ENCODE measurements at regions not wholly inside any gene's neighbourhood (a gene's known extent, or its start where the extent isn't known, plus 50 kb on each side); places are given as distances from the start of the nearest gene placed in this dataset.

- Histone ChIP-seq H3K4me1 (no peaks in the 10 kb centered on the region), H3K36me3 (no peaks in the 10 kb centered on the region), H3K4me3 (no peak overlapping the region), H3K27me3 (peaks cover 0 to 49% of the 10 kb centered on the region in 2 donors), H3K27ac (no peak overlapping the region), H3K9me3 (peaks cover 0 to 10% (median 3%) of the 10 kb centered on the region in 3 donors)
- DNase-seq, result no peak
- no peak for TF ChIP-seq CTCF (IDR thresholded peaks at IDR 0.05)
- intact Hi-C loops (cut with DNase I; ENCODE audit: low total_unique reads), result no loop called here
Measured at GRCh38 chr17:79342376-79342775, 267.8 kb downstream of the ENGASE start.

DNA sequence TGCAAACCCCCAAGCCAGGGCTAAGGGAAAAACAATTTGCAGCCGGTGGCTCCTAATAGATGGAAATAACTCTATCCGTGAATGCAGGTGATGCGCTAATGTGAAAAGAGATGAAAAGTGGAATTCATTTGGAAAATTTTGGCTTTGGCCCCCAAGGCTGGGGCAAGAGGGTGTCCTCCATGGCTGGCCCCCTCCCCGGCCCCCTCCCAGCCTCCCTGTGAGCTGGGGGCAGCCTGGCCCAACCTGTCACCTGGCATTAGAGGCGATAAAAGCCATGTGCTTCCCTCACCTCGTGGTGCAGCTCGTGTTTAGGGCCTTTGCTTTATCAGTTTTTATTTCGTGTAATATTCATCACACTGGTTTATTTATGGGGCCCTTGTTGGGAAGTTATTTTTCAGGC is 267.2 kb downstream of the ENGASE start:
- Histone ChIP-seq H3K9me3 (peaks cover 0 to 10% (median 3%) of the 10 kb centered on the region in 3 donors), H3K27ac (no peak overlapping the region), H3K4me3 (no peak overlapping the region), H3K27me3 (peaks cover 0 to 52% of the 10 kb centered on the region in 2 donors), H3K36me3 (no peaks in the 10 kb centered on the region), H3K4me1 (no peaks in the 10 kb centered on the region)
- DNase-seq, result no peak
- no peak for TF ChIP-seq CTCF (IDR thresholded peaks at IDR 0.05)
- intact Hi-C loops (cut with DNase I; ENCODE audit: low total_unique reads), result no loop called here

- TF ChIP-seq CTCF (IDR thresholded peaks at IDR 0.05), result no peak
- Histone ChIP-seq H3K36me3 (no peaks in the 10 kb centered on the region), H3K4me1 (no peaks in the 10 kb centered on the region), H3K9me3 (peaks cover 0 to 10% (median 3%) of the 10 kb centered on the region in 3 donors), H3K27me3 (peaks cover 0 to 52% of the 10 kb centered on the region in 2 donors), H3K27ac (no peak overlapping the region), H3K4me3 (no peak overlapping the region)
- intact Hi-C loops (cut with DNase I; ENCODE audit: low total_unique reads), result no loop called here
- DNase-seq, result no peak
Measured at GRCh38 chr17:79341222-79341780, 266.7 kb downstream of the ENGASE start.

DNA sequence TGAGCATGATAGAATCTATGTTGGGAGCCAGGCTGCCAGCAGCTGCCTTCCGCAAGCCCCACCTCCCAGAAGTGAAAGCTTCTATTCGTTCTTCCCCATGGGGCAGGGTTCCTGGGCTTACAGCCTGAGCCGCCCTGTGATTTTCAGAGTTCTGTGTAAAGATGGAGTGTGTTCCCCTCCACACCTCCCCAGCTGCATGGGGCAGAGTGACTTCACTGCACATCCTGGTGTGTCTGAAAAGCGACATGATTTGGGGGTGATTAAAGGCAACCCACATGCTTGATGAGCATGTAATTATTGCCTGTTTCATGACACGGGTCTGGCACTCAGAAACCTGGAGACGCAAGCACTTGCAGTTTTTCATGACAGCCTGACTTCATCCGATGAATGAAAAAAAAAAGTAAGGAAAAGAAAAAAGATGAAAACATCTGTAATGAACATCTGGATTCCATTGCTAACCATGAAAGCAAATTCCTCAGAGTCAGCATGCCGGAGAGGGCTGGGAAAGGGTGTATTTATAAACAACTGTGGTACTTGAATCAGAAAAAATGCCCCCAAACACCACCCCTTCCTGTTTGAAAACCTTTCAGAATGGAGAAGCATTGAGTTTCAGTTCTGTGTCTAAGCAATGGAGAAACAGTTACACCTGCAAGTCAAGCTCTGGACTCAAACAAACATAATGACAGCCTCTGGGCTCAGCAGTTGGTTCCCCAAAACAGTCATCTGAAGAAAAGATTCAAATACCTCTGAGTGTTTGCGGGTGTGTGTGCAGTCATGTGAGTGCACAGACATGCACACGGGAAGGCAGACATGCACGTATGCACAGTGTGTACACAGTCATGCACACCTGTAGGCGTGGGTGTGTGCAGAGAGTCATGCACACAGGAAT is 266.0 kb downstream of the ENGASE start:
- Histone ChIP-seq H3K27ac (no peak overlapping the region), H3K36me3 (no peaks in the 10 kb centered on the region), H3K9me3 (peaks cover 0 to 10% (median 3%) of the 10 kb centered on the region in 3 donors), H3K4me1 (no peaks in the 10 kb centered on the region), H3K4me3 (no peak overlapping the region), H3K27me3 (peaks cover 0 to 56% of the 10 kb centered on the region in 2 donors)
- intact Hi-C loops (cut with DNase I; ENCODE audit: low total_unique reads), result no loop called here
- DNase-seq, result no peak
- TF ChIP-seq CTCF (IDR thresholded peaks at IDR 0.05), result no peak

DNA sequence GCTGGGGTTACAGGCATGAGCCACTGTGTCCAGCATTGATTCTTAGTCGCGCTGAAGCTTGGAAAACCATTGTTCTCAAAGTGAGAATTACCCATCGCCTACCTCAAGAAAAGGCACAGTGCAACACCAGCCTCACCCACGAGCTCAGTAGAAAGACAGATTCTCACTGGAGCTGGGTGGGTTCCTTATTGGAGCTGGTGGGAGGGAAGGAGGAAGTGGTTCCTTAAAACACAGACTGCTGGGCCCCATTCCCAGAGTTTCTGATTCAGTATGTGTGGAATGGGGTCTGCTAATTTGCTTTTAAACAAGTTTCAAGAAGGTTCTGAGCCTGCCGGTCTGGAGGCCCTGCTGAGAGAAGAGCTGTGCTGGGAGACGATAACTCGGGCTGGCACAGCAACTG is 264.7 kb downstream of the ENGASE start:
- H3K36me3 ChIP-seq, result no peaks in the 10 kb centered on the region
- H3K9me3 ChIP-seq, result no peaks in the 10 kb centered on the region
- no peak overlapping the region for H3K27ac ChIP-seq
- no peak for TF ChIP-seq CTCF (IDR thresholded peaks at IDR 0.05)
- H3K4me3 ChIP-seq, result no peak overlapping the region
- H3K4me1 ChIP-seq, result no peaks in the 10 kb centered on the region
- intact Hi-C loops (cut with DNase I; ENCODE audit: low total_unique reads), result no loop called here
- peaks cover 0 to 63% of the 10 kb centered on the region in 2 donors for H3K27me3 ChIP-seq
- DNase-seq, result no peak
